ENCODE measurements at regions not wholly inside any gene's neighbourhood (a gene's known extent, or its start where the extent isn't known, plus 50 kb on each side); places are given as distances from the start of the nearest gene placed in this dataset.
"Not testable (repeated sequence)": the region's sequence is repeated elsewhere in the genome, so short reads cannot be mapped to it uniquely, and the experiment has no call there.

DNA sequence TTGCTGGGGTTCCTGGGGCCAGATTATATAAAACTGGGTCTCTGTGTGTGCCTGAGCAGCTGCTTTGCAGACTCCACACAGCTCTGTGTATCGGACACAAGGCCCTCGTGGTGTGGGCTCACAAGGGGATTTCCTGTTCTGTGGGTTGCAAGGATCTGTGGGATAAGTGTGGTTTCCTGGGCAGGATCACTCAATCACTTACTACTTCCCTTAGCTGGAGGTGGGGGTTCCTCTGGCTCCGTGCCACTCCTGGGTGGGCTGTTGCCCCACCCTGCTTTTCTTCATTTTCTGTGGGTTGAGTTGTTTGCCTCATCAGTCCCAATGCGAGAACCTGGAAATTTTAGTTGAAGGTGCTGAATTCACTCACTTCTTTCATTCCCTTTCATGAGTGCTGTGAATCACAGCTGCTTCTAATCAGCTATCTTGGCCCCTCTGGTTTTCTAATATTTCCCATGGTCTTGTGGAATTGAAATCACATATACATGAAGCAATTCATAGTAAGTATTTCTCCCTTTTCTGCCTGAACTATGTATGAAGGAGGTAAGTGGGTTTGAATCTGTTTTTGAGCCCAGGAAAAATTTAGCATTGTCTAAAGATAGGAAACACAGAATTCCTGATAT lies 196.3 kb downstream of the DCDC2C start:
- no peak for TF ChIP-seq ZFX (IDR thresholded peaks at IDR 0.05)
- TF ChIP-seq, protein P1, sequence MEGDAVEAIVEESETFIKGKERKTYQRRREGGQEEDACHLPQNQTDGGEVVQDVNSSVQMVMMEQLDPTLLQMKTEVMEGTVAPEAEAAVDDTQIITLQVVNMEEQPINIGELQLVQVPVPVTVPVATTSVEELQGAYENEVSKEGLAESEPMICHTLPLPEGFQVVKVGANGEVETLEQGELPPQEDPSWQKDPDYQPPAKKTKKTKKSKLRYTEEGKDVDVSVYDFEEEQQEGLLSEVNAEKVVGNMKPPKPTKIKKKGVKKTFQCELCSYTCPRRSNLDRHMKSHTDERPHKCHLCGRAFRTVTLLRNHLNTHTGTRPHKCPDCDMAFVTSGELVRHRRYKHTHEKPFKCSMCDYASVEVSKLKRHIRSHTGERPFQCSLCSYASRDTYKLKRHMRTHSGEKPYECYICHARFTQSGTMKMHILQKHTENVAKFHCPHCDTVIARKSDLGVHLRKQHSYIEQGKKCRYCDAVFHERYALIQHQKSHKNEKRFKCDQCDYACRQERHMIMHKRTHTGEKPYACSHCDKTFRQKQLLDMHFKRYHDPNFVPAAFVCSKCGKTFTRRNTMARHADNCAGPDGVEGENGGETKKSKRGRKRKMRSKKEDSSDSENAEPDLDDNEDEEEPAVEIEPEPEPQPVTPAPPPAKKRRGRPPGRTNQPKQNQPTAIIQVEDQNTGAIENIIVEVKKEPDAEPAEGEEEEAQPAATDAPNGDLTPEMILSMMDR (conservative IDR thresholded peaks at IDR 0.05) = no peak
- H3K27ac ChIP-seq = no peak overlapping the region

DNA sequence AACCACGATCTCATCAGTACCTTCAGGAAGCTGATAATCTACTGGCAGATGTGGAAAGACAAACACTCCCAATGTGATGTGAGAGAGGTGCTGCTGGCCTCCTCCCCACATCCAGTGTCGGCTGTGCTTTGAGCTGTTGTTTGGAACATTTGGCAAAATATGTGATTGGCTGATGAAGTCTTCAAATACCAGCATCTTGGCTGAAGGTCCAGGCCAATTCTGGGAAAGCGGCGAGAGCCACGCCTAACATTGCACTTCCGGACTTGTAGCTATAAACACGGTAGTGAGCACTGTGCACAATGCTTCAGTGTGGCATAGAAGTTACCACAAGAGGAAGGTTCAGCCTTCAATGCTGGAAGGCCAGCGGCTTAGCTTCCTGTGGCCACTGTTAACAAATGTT lies 198.8 kb downstream of the DCDC2C start:
- TF ChIP-seq, protein P1 (conservative IDR thresholded peaks at IDR 0.05) = no peak
- TF ChIP-seq ZFX (IDR thresholded peaks at IDR 0.05) = no peak
- H3K27ac ChIP-seq = no peak overlapping the region

DNA sequence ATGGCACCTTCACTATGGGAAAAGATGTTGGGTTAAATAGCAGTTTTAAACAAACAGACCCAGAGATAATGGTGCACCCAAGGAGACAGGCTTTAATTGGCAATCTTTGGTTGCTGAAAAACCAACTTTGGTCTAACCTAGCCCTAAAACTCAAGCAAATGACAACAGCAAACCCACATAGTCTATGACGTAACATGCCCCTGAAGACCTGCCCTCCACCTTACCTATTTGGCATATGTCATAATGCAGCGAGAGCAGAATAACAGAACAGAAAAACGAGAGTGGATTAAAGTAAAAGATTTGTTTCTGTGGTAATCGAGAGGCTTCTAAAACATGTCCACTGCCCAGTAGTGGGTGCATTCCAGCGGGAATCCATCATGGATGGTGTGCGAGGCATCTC lies 200.7 kb downstream of the DCDC2C start:
- H3K27ac ChIP-seq = no peak overlapping the region
- TF ChIP-seq, protein P1 (conservative IDR thresholded peaks at IDR 0.05) = no peak

DNA sequence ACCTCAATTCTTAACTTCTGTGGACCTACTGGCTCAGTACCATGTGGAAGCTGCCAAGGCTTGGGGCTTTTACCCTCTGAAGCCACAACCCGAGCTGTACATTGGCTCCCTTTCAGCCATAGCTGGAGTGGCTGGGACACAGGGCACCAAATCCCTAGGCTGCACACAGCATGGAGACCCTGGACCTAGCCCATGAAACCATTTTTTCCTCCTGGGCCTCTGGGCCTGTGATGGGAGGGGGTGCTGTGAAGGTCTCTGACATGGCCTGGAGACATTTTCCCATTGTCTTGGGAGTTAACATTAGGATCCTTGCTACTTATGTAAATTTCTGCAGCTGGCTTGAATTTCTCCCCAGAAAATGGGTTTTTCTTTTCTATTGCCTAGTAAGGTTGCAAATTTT lies 205.1 kb downstream of the DCDC2C start:
- H3K27ac ChIP-seq = not testable (repeated sequence)

DNA sequence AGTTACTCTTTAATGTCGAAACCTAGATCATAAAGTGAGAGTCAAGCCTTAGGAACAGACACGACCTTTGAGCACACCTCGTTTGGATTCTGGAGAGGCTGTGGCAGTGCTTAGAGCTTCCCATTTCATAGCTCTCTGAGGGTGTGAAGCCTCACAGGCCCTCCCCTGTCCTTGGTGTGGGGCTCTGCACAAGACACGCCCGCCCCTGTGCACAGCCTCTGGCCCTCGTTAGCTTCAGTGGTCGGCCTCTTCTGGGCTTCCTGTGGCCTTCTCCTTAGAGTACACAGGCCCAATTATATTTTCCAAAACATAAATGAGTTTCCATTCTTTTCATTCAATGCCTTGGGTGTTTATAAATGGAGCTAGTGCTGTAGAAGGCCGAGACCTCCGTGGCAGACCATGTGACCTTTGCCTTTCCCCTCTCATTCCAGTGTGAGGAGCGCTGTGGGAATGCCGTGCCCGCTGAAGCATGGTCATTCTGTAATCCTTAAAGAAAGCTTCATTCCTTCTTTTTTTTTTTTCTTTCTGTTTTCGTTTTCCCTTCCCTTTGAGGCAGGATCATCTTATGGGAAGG lies 208.6 kb downstream of the DCDC2C start:
- TF ChIP-seq ZFX (IDR thresholded peaks at IDR 0.05) = no peak
- TF ChIP-seq, protein P1 (conservative IDR thresholded peaks at IDR 0.05) = no peak

DNA sequence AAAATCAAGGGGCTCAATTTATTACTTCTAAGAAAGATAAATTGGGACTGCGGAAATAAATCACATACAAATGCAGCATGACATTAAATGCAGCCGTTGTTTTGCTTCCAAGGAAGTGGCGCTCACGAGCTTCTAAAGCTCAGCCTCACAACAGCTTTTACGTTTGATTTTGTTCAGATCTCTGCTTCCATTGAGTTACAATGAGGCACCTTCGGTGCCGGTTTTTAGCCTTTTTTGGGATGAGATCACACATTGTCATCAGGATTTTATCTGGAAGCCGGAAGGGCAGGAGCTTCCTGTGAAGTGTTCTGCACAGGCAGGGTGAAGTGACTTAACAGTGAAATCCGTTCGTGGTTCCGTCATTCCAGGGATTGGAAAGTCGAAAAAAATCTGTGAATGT lies 209.8 kb downstream of the DCDC2C start:
- TF ChIP-seq, protein P1 (conservative IDR thresholded peaks at IDR 0.05) = no peak
- no peak for TF ChIP-seq ZFX (IDR thresholded peaks at IDR 0.05)
- no peak overlapping the region for H3K27ac ChIP-seq

More for the DNA sequence above, 208.6 kb downstream of the DCDC2C start:
- H3K27ac ChIP-seq = no peak overlapping the region

DNA sequence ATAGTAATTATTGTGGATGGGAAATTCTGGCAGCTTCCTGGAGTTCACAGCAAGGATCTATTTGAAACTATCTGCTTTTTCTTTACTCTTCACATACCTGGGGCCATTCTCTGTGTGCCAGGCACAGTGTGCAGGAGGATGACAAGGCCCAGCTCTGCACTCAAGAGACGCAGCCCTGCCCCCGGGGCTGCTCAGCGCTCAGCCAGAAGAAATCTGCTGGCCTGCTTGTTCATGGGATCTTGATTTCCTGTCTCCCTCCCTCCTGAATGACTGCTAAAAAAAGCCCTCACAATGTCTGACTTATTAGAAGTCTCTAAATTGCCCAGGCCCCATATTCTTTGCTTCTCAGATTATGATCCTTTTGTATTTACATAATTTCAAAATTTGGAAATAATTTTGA lies 210.9 kb downstream of the DCDC2C start:
- TF ChIP-seq, protein P1 (conservative IDR thresholded peaks at IDR 0.05) = no peak
- no peak for TF ChIP-seq ZFX (IDR thresholded peaks at IDR 0.05)
- H3K27ac ChIP-seq = no peak overlapping the region

DNA sequence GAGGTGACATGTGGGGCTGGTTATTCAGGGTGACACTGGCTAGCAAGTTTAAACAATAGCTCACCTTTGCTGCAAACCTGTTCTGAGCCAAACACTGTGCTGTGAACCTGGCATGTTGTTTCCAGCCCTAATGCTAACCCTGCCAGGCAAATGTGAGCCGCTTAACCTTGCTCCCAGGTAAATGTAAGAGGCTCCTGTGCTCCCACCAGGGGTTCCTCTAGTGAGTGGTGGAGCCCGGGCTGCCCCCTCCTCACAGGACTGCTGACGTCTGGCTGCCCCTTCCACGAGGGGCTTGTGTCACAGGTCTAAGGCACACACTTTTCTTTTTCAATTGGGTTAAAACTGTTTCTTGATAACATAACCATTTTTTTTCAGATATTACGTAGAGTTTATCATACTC lies 223.7 kb downstream of the DCDC2C start:
- H3K27ac ChIP-seq = no peak overlapping the region
- TF ChIP-seq, protein P1 (conservative IDR thresholded peaks at IDR 0.05) = no peak
- TF ChIP-seq ZFX (IDR thresholded peaks at IDR 0.05) = no peak

All from C4-2B (cell line).